HG02623 (cell line): ENCODE measurements at regions not wholly inside any gene's neighbourhood (a gene's known extent, or its start where the extent isn't known, plus 50 kb on each side); places are given as distances from the start of the nearest gene placed in this dataset.
"Not testable (repeated sequence)": the region's sequence is repeated elsewhere in the genome, so short reads cannot be mapped to it uniquely, and the experiment has no call there.

Experiments used
- ATAC-seq: cut with Tn5 transposase; IDR thresholded peaks from one replicate; pipeline ENCODE4 v1.9.1; 2021; ENCODE audit warnings: moderate library complexity; ENCODE audit not compliant: unreplicated experiment

GRCh38 chr2:145931781-145932395 lies 1412.0 kb upstream of the ZEB2 start:
- no peak for ATAC-seq

- ATAC-seq = no peak
Measured at GRCh38 chr2:145930318-145930717, 1410.4 kb upstream of the ZEB2 start.

DNA sequence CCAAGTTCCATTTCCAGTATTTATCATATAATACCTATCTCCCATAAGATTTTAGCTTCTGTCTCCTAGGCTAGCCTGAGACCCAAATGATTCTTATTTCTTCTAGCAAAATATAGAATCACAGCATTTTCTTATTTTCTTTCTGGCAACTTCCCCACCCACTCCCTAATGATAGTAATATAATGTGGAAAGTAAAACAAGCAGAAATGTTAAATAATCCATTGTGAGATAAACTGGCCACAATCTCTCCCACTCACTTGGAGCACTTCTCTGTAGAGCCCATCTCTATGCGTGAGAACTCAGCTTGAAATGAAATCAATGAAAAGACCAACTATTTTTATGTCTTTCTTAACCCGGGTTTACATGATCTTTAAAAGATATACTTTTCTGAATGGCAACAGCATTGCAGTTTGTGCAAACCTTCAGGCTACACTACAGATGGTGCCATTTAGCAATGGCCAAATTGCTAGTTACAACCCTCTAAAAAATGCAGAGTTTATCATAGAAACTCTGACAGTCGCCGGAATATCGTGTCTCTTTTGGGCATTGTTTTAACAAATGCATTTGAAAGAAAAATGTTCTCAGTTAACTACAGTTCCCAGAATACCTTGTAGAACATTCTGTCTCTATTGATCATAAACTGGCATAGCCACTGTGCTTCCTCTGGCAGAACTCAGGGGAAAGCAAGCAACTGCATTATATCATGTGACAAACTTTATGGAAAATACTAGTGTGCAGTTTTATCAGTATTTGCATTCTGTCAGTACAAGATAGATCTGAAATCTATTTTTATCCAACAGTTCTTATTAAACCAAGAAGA lies 1407.4 kb upstream of the ZEB2 start:
- no peak for ATAC-seq

DNA sequence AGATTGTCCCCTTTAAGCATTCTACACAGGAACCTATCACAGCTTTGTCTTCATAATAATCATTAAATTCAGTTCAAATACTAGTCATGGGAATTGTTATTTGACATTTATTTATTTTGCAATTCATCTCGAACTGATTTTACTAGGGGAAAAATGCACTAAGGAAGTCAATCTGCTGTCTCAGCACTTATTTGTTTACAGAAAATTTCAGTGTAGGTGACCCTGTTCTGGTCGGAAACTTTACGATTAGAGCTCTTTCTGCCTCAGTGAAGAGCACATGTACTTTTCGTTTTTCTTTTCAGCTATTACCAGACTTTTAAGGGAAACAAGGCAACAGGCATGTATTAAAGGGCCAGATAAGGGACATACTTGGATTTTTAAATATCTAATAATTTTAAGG lies 1405.7 kb upstream of the ZEB2 start:
- ATAC-seq = no peak

- no peak for ATAC-seq
Measured at GRCh38 chr2:145919477-145919876, 1399.6 kb upstream of the ZEB2 start.

- ATAC-seq = no peak
Measured at GRCh38 chr2:145918951-145919350, 1399.0 kb upstream of the ZEB2 start.

- ATAC-seq = no peak
Measured at GRCh38 chr2:145916799-145917198, 1396.9 kb upstream of the ZEB2 start.

GRCh38 chr2:145914716-145915115 lies 1394.8 kb upstream of the ZEB2 start:
- no peak for ATAC-seq

GRCh38 chr2:145910416-145910815 lies 1390.5 kb upstream of the ZEB2 start:
- peak; percentile 72 for ATAC-seq

DNA sequence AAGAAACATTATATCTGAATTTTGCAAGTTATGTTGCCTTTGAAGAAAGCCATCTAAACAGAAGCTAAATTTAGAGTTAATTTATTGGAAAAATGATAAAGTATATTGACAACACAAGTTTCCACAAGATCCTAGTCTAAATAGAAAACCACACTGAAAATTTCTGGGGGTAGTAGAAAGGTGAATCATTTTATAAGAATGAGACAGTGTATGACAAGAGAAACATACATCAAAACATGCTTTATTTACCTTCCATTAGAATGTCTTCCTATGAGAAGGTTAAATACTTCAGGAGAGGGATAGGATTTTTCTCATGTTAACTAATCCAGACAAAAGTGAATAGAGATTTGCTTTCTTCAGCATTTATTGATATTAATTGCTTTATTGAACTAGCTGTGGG lies 1389.8 kb upstream of the ZEB2 start:
- ATAC-seq = no peak

- no peak for ATAC-seq
Measured at GRCh38 chr2:145909175-145909755, 1389.3 kb upstream of the ZEB2 start.

DNA sequence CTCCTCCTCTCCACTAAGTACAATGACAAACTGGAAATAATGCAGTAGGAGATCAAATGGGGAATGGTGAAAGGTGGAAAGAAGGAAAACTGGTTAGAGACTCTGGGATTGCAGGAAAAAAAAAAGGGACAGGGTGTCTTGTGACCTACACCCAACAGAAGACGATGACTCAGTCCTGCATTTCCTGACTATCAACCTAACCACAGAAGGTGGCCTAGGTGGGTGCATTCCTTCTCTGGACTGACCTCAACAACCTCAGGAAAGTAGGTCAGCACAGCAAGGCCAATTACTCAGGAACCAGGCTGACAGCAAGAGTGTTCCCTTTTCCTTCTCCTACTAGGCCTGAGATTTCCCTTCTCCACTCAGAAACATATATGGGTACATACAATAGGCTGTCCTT lies 1386.4 kb upstream of the ZEB2 start:
- ATAC-seq = no peak

- no peak for ATAC-seq
Measured at GRCh38 chr2:145905371-145905770, 1385.5 kb upstream of the ZEB2 start.

GRCh38 chr2:145897151-145897550 lies 1377.2 kb upstream of the ZEB2 start:
- ATAC-seq = no peak

DNA sequence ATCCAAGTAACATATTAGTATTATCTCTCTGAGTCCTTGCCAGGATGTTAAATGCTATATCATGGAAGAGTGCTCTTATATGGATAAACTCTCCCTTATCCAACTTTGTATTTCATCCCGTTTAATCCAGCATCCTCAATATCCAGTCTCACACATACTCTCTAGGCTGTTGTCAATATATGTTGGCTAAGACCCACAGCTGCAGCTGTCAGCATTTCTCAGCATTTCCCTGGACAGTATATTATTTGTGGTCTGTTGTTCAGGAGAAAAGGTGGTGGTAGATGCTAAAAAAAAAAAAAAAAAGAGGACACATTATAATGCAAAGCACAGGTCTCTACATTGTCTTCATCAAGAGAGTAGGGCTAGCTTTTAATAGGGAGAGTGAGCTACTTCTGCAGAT lies 1368.0 kb upstream of the ZEB2 start:
- no peak for ATAC-seq

- ATAC-seq = not testable (repeated sequence)
Measured at GRCh38 chr2:145880997-145881396, 1361.1 kb upstream of the ZEB2 start.

GRCh38 chr2:145875016-145875415 lies 1355.1 kb upstream of the ZEB2 start:
- no peak for ATAC-seq

DNA sequence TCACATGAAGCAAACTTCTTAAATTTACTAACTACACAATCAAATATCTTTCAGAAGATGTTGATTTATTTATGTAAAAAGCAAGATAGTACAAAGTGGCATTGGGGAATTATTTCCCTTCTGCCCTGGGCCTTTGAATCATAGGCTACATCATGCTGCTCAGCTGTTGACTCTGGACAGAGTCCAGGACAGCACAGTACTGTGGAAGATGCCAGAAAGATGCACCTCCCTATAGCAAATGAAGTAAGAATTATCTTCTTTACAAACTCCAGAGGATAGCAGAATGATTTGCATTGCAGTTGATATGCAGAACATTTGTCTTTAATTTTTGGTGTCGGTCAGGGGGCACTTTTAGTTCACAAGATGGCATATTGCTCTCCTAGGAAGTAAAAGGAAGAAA lies 1354.5 kb upstream of the ZEB2 start:
- no peak for ATAC-seq

DNA sequence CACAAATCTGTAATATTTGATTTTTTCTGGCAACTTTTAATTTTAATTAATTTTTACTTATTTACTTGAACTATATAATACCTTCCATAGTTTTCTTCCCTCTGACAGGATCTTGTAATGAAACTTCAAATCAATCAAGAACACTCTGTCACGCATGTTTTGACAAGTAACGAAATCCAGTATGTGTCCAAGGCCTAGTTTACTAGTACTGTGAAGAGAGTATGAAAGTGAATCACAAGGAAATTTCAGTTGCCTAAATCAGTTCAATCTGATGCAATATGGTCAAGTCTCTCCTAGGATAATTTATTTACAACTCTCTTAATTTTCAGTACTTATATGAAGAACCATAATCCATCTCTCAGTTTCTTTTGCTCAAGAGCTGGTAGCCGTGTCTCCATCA lies 1344.6 kb upstream of the ZEB2 start:
- no peak for ATAC-seq

DNA sequence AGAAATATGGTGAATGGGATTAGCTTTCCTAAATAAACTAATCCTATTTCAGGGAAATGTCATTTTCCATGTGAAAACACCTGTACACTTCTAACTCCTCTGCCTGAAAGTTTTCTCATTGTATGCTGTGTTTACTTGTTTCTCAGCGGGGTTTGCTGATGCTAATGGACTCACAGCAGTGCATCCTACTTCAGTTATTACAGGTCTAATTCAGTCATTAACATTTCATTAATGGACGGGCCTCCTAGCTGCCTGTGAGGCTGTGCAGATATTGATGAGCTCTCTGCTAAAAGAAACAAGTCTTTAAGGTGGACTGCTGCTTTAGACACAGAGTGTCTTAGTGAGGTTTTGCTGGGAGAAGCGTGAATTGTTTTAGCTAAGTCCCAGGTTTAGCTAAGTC lies 1342.0 kb upstream of the ZEB2 start:
- ATAC-seq = no peak

DNA sequence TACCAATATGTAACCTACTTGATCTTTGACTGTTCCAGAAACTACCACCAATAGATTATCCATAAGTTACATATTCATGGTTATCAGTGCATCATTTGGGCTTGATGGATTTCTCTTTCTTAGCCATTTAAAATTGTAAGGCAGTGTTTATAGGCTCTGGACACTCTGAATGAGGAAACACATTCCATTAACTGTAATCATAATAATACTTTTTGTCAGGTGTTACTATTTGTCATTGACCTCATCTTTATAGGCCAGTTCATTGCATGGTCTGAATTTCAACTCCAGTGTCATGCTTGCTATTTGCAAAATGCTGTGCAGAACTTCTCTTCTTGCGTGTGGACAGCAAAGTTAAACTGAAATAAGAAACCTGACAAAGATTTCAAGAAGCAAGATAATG lies 1340.2 kb upstream of the ZEB2 start:
- no peak for ATAC-seq

DNA sequence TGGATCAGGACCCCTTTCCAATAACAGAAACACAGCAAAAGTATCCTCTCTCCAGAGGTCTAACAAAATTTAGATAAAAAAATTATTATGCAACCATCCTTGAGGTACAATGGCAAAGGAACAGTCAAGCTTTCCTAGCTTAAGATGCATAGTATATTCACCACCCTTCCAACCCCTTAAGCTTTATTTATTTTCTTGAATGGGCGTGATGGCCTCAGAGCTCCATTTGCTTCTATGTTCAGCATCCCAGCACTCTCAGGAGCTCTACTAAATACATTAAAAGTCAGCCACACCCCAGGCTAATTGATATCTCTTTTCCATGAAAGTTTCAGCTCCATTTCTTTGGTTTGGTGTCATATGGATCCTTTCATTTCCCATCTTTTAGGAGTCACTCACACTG lies 1335.2 kb upstream of the ZEB2 start:
- ATAC-seq = no peak
